ENCODE measurements at regions not wholly inside any gene's neighbourhood (a gene's known extent, or its start where the extent isn't known, plus 50 kb on each side); places are given as distances from the start of the nearest gene placed in this dataset.

GRCh38 chr11:70525466-70525865 is 127.1 kb downstream of the CTTN start:
- no peak overlapping the region for H3K4me3 ChIP-seq (ENCODE audit: low read depth in 1 of 2, low read length in 2 of 2)
- 62 to 87% methylated on average over 7 of the region's 7 CpGs for WGBS, 2 donors
- peaks cover 0 to 2% of the 10 kb centered on the region in 2 donors for H3K9me3 ChIP-seq (ENCODE audit: control insufficient read depth in 2 of 2, insufficient read depth in 1 of 2, low read depth in 1 of 2, low read length in 1 of 2)
- no peaks in the 10 kb centered on the region for H3K4me1 ChIP-seq (ENCODE audit: control insufficient read depth in 2 of 2, insufficient read depth in 2 of 2, low read length in 1 of 2)
- no peaks in the 10 kb centered on the region for H3K36me3 ChIP-seq (ENCODE audit: control insufficient read depth in 2 of 2, insufficient read depth in 2 of 2, low read length in 1 of 2)
- H3K27me3 ChIP-seq (ENCODE audit: control insufficient read depth in 1 of 2, insufficient read depth in 2 of 2, low read length in 2 of 2), result no peaks in the 10 kb centered on the region
- no peak overlapping the region for H3K27ac ChIP-seq (ENCODE audit: low read depth in 2 of 2, low read length in 1 of 2)

GRCh38 chr11:70526116-70527045 is 128.1 kb downstream of the CTTN start:
- no peaks in the 10 kb centered on the region for H3K36me3 ChIP-seq (ENCODE audit: control insufficient read depth in 2 of 2, insufficient read depth in 2 of 2, low read length in 1 of 2)
- no peak overlapping the region for H3K4me3 ChIP-seq (ENCODE audit: low read depth in 1 of 2, low read length in 2 of 2)
- H3K27ac ChIP-seq (ENCODE audit: low read depth in 2 of 2, low read length in 1 of 2), result no peak overlapping the region
- no peaks in the 10 kb centered on the region for H3K4me1 ChIP-seq (ENCODE audit: control insufficient read depth in 2 of 2, insufficient read depth in 2 of 2, low read length in 1 of 2)
- peaks cover 0 to 2% of the 10 kb centered on the region in 2 donors for H3K9me3 ChIP-seq (ENCODE audit: control insufficient read depth in 2 of 2, insufficient read depth in 1 of 2, low read depth in 1 of 2, low read length in 1 of 2)
- 83 to 87% methylated on average over 24 of the region's 24 CpGs for WGBS, 2 donors
- H3K27me3 ChIP-seq (ENCODE audit: control insufficient read depth in 1 of 2, insufficient read depth in 2 of 2, low read length in 2 of 2), result no peaks in the 10 kb centered on the region

DNA sequence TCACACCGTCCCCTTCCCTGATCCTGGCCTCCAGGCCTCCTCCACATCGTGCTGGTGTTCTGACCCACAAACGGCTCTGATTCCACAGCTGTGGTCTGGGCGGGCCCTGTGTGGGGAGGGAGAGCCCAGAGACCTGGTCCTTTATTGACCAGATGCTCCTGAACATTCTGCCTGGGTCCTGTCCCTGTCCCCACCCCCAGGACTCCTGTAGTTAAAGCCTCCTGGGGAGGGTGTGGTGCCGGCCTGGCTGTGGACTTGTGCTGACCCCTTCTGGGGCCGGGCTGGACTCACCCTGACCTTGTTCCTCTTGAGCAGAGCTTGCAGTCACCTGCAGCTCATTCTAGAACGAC is 128.7 kb downstream of the CTTN start:
- no peaks in the 10 kb centered on the region for H3K9me3 ChIP-seq (ENCODE audit: control insufficient read depth in 2 of 2, insufficient read depth in 1 of 2, low read depth in 1 of 2, low read length in 1 of 2)
- H3K4me3 ChIP-seq (ENCODE audit: low read depth in 1 of 2, low read length in 2 of 2), result no peak overlapping the region
- H3K4me1 ChIP-seq (ENCODE audit: control insufficient read depth in 2 of 2, insufficient read depth in 2 of 2, low read length in 1 of 2), result no peaks in the 10 kb centered on the region
- 79 to 80% methylated on average over 7 of the region's 7 CpGs for WGBS, 2 donors
- no peak overlapping the region for H3K27ac ChIP-seq (ENCODE audit: low read depth in 2 of 2, low read length in 1 of 2)
- H3K27me3 ChIP-seq (ENCODE audit: control insufficient read depth in 1 of 2, insufficient read depth in 2 of 2, low read length in 2 of 2), result no peaks in the 10 kb centered on the region
- H3K36me3 ChIP-seq (ENCODE audit: control insufficient read depth in 2 of 2, insufficient read depth in 2 of 2, low read length in 1 of 2), result no peaks in the 10 kb centered on the region

- Histone ChIP-seq H3K9me3 (ENCODE audit: control insufficient read depth in 2 of 2, insufficient read depth in 1 of 2, low read depth in 1 of 2, low read length in 1 of 2) (no peaks in the 10 kb centered on the region), H3K4me1 (ENCODE audit: control insufficient read depth in 2 of 2, insufficient read depth in 2 of 2, low read length in 1 of 2) (no peaks in the 10 kb centered on the region), H3K4me3 (ENCODE audit: low read depth in 1 of 2, low read length in 2 of 2) (no peak overlapping the region), H3K36me3 (ENCODE audit: control insufficient read depth in 2 of 2, insufficient read depth in 2 of 2, low read length in 1 of 2) (no peaks in the 10 kb centered on the region), H3K27ac (ENCODE audit: low read depth in 2 of 2, low read length in 1 of 2) (no peak overlapping the region), H3K27me3 (ENCODE audit: control insufficient read depth in 1 of 2, insufficient read depth in 2 of 2, low read length in 2 of 2) (no peaks in the 10 kb centered on the region)
- 87 to 88% methylated on average over 10 of the region's 10 CpGs for WGBS, 2 donors
Measured at GRCh38 chr11:70527429-70528045, 129.2 kb downstream of the CTTN start.

DNA sequence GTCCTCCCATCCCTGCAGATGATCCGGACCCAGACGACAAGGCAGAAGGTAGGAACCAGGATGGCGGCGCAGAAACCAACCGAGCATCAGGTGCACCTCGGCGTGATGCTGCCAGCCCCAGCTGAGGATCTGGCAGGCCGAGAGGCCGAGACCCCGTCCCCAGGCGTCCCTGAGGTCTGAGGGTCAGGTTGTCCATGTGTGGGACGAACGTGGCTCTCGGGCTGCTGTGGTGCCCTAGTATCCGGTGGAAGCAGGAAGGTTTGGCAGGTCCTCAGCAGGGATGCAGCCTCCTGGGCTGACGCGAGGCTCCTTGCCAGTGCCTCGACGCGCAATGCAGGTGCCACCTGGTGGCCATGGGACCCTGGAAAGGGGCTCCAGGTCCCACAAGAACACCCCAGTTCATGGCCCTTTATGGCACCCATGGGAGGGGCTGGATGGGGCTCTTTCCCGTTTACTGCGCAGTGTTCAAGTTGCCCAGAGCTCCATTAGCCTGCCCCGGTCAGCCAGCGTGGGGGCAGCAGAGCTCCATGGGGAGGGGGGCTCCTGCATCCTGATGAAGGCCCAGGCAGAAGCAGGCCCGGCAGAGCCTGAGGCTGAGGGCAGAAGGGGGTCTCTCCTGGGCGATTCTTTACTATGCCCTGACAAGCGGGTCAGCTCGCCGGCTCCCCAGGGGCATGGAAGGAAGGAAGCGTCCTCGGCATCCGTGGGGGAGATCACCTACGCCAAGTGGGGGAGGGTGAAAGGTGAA is 129.9 kb downstream of the CTTN start:
- Histone ChIP-seq H3K9me3 (ENCODE audit: control insufficient read depth in 2 of 2, insufficient read depth in 1 of 2, low read depth in 1 of 2, low read length in 1 of 2) (no peaks in the 10 kb centered on the region), H3K4me1 (ENCODE audit: control insufficient read depth in 2 of 2, insufficient read depth in 2 of 2, low read length in 1 of 2) (no peaks in the 10 kb centered on the region), H3K4me3 (ENCODE audit: low read depth in 1 of 2, low read length in 2 of 2) (no peak overlapping the region), H3K36me3 (ENCODE audit: control insufficient read depth in 2 of 2, insufficient read depth in 2 of 2, low read length in 1 of 2) (no peaks in the 10 kb centered on the region), H3K27me3 (ENCODE audit: control insufficient read depth in 1 of 2, insufficient read depth in 2 of 2, low read length in 2 of 2) (no peaks in the 10 kb centered on the region), H3K27ac (ENCODE audit: low read depth in 2 of 2, low read length in 1 of 2) (no peak overlapping the region)
- WGBS, 2 donors, result 84% methylated on average over 33 of the region's 33 CpGs

DNA sequence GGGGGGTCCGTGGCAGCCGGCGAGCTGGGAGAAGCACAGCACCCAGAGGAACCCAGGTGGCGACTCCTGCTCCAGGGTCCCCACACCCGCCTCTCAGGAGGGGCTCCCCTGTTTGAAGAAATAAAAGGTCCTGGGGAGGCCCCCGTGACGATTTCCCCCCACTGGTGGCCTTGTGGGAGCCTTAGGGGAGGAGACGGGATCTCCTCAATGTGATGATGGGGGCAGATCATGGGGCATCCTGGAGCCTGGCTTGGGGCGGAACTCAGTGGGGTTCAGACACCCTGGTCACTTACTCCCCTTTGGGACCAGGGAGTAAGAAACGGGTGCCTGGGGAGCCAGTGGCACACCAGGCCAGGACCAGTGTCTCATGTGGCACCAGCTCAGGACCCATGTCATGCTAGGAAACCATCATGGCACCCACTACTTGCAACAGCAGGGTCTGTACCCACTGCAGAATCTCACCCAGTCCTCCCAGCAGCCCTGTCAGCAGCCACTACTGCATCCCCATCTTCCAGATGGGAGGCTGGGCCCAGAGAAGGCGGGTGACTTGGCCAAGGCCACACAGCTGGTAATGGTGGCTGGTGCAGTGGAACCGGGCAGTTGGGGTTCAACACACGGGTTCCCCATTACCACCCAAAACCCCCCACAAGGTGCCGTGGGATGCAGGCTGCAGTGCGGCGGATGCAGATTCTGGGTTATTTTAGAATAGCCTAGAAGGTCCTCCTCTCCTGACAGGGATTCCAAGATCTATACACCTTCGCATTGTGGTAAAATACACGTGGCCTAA is 130.7 kb downstream of the CTTN start:
- H3K4me3 ChIP-seq (ENCODE audit: low read depth in 1 of 2, low read length in 2 of 2), result no peak overlapping the region
- no peaks in the 10 kb centered on the region for H3K9me3 ChIP-seq (ENCODE audit: control insufficient read depth in 2 of 2, insufficient read depth in 1 of 2, low read depth in 1 of 2, low read length in 1 of 2)
- WGBS, 2 donors, result 92 to 95% methylated on average over 18 of the region's 18 CpGs
- H3K27me3 ChIP-seq (ENCODE audit: control insufficient read depth in 1 of 2, insufficient read depth in 2 of 2, low read length in 2 of 2), result no peaks in the 10 kb centered on the region
- no peak overlapping the region for H3K27ac ChIP-seq (ENCODE audit: low read depth in 2 of 2, low read length in 1 of 2)
- no peaks in the 10 kb centered on the region for H3K36me3 ChIP-seq (ENCODE audit: control insufficient read depth in 2 of 2, insufficient read depth in 2 of 2, low read length in 1 of 2)
- no peaks in the 10 kb centered on the region for H3K4me1 ChIP-seq (ENCODE audit: control insufficient read depth in 2 of 2, insufficient read depth in 2 of 2, low read length in 1 of 2)

DNA sequence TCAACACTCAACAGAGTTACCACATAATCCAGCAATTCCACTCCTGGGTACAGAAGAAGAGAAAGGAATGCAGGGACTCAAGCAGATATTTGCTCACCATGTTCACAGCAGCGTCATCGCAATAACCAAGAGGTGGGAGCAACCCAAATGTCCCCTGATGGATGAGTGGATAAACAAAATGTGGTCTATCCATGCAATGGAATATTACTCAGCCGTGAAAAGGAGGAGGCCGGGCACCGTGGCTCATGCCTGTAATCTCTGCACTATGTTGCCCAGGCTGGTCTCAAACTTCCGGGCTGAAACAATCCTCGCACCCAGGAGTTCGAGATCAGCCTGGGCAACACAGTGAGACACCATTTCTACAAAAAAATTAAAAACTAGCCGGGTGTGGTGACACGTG is 131.7 kb downstream of the CTTN start:
- H3K4me1 ChIP-seq (ENCODE audit: control insufficient read depth in 2 of 2, insufficient read depth in 2 of 2, low read length in 1 of 2), result no peaks in the 10 kb centered on the region
- WGBS, 2 donors, result 87 to 92% methylated on average over 10 of the region's 10 CpGs
- no peak overlapping the region for H3K4me3 ChIP-seq (ENCODE audit: low read depth in 1 of 2, low read length in 2 of 2)
- no peaks in the 10 kb centered on the region for H3K9me3 ChIP-seq (ENCODE audit: control insufficient read depth in 2 of 2, insufficient read depth in 1 of 2, low read depth in 1 of 2, low read length in 1 of 2)
- no peaks in the 10 kb centered on the region for H3K27me3 ChIP-seq (ENCODE audit: control insufficient read depth in 1 of 2, insufficient read depth in 2 of 2, low read length in 2 of 2)
- no peaks in the 10 kb centered on the region for H3K36me3 ChIP-seq (ENCODE audit: control insufficient read depth in 2 of 2, insufficient read depth in 2 of 2, low read length in 1 of 2)
- no peak overlapping the region for H3K27ac ChIP-seq (ENCODE audit: low read depth in 2 of 2, low read length in 1 of 2)

GRCh38 chr11:70530629-70531185 is 132.4 kb downstream of the CTTN start:
- Histone ChIP-seq H3K4me3 (ENCODE audit: low read depth in 1 of 2, low read length in 2 of 2) (no peak overlapping the region), H3K9me3 (ENCODE audit: control insufficient read depth in 2 of 2, insufficient read depth in 1 of 2, low read depth in 1 of 2, low read length in 1 of 2) (no peaks in the 10 kb centered on the region), H3K27ac (ENCODE audit: low read depth in 2 of 2, low read length in 1 of 2) (no peak overlapping the region), H3K4me1 (ENCODE audit: control insufficient read depth in 2 of 2, insufficient read depth in 2 of 2, low read length in 1 of 2) (no peaks in the 10 kb centered on the region), H3K27me3 (ENCODE audit: control insufficient read depth in 1 of 2, insufficient read depth in 2 of 2, low read length in 2 of 2) (no peaks in the 10 kb centered on the region), H3K36me3 (ENCODE audit: control insufficient read depth in 2 of 2, insufficient read depth in 2 of 2, low read length in 1 of 2) (no peaks in the 10 kb centered on the region)
- 92 to 94% methylated on average over 11 of the region's 11 CpGs for WGBS, 2 donors

Data from esophagus (tissue), 2 donors.